HG02759 (cell line): ENCODE measurements at regions not wholly inside any gene's neighbourhood (a gene's known extent, or its start where the extent isn't known, plus 50 kb on each side); places are given as distances from the start of the nearest gene placed in this dataset.

Source experiments
- ATAC-seq: cut with Tn5 transposase; IDR thresholded peaks from one replicate; pipeline ENCODE4 v1.9.1; 2021; ENCODE audit warnings: mild to moderate bottlenecking, moderate library complexity; ENCODE audit not compliant: unreplicated experiment

DNA sequence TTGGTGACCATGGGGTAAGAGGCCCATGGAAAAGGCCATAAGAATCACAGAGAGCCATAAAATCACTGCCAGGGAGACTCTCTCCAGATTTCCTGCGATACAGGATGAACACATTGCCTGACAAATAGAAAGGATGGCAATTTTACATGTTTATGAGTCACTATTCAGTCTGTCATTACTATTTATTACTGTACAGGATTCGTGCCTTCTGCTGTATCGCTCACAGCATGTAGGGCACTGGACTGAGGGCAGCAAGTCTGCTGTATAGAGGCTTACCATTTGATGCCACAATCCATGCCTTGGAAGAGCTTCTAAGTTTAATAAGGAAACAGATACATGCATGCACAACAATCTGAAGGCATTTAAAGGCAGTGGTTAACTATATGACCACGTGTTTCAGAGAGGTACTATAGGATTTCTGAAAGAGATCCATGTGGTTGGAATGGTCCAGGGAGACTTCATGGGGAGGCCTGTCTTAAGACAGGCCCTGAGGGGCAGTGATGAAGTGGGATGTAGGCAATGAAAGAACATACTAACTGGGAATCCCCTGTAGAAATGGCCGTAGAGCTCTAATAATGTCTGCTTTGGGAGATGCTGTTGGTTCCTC lies 702.4 kb upstream of the RAB6C start:
- no peak for ATAC-seq

DNA sequence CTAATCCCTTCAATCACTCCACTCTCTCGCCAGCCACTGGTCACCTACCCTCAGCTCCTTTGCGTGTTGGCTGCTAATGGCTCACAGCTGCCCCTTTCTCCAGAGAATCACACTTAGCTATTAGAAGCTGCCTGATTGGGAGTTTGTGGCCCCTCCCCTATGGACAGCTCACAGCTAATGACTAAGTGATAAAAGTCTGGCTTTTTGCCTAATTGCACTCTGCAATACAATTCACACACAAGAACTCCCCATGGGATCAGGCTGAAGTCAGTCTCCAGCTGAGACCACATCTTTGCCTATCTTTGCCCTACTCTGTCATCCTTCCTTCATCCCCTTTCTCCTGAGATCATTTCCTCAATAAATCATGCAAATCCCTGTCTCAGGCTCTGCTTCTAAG lies 701.9 kb upstream of the RAB6C start:
- no peak for ATAC-seq

DNA sequence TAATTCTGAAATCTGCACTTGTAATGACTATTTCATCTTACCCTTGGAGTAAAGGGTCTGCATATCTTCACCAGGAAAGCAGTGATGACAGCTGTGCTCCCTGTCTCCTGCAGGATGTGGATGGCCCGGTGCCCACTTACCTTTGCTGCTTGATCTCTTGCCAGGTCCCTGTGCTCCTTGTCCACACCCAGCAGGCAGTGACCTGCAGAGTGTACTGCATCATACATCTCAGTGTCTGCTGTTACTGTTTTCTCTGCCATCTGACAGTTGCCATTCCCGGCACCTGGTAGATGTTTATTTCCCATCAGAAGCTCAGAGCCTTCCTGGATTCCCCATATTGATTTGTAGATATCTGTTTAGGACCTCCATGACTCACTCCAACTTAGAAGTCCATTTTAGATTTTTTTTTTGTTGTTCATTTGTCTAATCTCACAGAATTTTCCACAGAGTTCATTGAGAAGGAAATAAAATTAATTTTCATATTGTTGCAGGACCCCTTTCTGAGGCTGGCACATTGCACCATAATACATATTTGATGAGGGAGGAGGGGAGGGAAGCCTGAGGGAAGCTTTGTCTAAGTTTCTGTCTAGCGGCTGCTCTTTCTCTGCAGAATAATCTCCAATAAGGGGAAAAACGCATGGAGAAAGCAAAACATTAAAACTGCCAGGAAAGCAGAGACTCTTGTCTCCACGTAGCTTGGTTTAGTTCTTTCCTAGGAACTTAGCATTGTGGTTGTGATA lies 697.5 kb upstream of the RAB6C start:
- no peak for ATAC-seq

DNA sequence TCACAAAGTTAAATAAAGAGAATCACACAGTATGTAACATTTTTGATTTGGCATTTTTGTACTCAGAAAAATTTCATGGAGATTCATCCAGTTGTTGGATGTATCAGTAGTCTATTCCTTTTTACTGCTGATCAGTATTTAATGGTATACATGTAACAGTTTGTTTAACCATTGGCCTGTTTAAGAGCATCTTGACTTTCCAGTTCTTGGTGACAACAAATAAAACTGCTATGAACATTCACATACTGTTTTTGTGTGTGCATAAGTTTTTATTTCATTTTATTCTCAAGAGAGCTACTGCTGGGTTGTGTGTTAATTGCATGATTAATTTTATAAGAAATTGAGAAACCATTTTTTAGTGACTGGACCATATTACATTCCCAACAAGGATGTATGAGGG lies 694.5 kb upstream of the RAB6C start:
- no peak for ATAC-seq

DNA sequence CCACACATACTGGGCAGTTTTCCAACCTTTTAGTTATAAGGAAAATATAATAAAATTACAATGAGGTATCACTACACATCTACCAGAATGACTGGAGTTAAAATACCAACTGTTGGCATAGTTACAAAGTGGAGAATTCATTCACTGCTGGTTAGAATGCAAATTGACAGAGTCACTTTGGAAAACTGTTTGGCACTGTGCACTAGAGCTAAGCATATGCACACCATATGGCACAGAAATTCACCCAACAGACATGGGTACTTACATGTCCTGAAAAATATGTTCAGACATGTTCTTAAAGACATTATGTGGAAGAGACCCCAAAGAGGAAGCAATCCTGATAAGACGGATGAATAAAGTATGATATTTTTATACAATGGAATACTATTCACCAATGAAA lies 686.1 kb upstream of the RAB6C start:
- no peak for ATAC-seq

DNA sequence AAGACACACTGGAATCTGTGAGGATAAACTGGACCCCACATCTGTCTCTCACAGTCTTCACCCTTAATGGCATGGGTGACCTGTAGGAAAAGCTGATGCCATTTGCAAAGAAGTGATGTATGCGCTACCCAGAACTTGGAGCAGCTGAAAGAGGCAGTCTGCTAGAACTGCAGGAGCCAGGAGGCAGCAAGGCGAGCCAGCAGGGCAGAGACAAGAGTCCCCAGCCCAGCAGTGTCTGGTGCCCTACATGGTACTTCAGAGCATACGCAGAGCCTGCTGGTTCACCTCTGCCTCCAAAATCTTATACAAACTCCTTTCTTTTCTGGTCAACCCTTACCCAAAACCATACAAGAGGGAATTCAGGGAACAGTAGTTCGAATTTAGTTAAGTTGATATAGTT lies 683.1 kb upstream of the RAB6C start:
- ATAC-seq = no peak

DNA sequence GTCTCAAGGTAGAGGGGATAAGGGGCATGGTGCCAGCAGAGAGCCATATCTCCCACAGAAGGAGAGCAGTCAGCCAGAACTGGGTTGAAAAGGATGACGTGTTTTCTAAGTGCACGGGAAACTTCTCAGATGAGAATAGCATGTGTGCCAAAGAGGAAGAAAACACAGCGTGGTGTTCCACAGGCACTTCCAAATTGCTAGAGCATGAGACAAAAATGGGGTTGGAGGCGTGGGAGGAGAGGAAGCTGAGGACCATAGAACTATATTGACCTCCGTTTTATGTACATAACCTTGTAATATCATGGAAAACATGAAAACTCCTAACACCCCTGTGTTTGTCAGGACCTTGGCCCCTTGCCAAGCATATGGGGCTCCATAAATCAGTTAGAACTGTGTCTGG lies 682.7 kb upstream of the RAB6C start:
- no peak for ATAC-seq

DNA sequence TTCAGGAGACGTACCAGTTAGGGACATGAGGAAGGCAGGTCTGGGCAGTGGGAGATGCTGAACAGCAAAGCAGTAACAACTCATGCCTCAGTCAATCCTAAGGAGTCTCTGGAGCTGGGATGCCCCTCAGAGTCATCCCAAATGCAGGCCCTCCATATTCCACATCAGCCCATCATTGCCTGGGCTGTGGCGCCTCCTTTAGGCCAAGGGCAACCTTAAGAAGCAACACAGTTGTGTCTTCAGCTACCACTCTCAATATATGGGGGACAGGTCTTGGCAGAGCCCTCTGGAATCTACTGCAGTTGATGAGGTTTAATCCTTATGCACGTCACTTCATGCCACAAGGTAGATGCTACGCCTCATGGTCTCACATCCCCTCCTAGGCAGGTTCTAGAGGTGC lies 682.0 kb upstream of the RAB6C start:
- no peak for ATAC-seq

DNA sequence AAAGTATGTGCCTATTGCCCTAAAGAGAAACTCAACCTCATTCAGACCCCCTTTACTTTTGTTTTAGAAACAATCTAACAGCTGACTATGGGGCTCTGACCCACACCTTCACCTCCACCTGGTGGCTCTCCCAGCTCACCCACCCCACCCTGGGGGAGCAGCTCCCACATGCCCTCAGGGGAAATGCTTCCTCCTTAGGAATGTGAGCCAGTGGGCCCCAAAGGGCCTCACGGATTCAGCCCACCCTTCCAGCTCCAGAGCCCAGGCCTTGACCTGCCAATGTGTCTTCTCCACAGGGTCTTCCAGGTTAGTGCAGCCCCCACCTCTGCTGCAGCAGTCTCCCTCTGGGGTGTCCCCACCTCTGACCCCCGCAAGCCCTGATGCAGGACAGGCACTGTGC lies 680.1 kb upstream of the RAB6C start:
- ATAC-seq = no peak

DNA sequence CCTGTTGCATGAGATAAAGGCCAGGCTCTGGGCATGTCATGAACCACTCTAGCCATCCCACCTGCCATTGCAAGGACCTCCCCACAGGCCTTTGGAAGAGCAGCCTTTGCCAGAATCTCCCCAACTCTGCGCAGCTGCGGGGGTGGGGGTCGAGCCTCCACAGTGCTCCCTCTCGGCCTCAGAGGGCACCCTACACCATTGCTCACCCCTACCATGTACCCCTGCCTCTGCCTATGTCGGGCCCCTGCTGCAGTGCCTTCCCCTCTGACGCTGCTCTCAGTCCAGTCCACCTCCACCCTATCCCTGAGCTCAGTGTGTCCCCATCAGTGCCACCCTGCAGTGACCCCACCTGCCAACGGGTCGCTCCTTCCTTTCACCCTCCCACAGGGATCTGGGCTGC lies 679.7 kb upstream of the RAB6C start:
- ATAC-seq = no peak

DNA sequence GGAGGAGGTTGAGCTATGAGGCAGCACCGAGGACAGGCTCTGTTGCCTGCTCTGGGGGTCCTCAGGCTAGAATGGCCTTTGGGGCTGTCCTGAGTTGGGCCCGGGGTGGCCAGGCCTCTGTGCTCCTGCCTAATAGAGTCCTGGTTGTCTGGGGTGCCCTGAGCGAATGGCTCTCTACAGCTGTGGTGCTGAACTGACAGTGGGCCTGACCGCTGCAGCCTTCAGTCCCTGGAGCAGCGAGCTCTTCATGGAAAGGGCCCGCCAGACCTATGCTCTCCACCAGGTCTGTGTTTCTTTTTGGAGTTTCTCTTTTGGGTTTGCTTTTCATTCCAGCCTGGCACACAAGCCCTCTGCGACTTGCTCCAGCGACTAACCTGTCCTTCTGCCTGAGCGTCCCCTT lies 679.0 kb upstream of the RAB6C start:
- ATAC-seq = no peak

DNA sequence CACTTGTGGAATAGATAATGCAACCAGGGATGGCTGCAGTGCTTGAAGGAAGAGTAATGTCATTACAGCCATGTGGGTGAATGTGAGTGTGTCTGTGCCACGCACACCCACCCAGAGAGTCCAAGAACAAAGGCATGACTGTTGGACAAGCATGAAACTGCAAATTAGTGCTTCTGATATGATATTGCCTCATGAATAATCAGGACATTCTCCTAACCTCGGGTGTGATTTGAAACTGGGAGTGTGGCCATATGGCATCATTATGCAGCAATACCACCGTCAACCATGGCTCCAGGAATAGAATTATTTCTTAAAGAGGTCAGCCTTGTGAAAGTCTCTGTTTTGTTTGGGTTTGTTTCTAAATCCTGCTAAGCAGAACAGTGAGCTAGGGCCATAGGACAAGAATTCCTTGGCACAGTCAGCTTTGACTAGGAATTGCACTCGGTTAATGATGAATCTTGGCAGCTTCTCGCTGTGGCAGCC lies 678.0 kb upstream of the RAB6C start:
- ATAC-seq = no peak

DNA sequence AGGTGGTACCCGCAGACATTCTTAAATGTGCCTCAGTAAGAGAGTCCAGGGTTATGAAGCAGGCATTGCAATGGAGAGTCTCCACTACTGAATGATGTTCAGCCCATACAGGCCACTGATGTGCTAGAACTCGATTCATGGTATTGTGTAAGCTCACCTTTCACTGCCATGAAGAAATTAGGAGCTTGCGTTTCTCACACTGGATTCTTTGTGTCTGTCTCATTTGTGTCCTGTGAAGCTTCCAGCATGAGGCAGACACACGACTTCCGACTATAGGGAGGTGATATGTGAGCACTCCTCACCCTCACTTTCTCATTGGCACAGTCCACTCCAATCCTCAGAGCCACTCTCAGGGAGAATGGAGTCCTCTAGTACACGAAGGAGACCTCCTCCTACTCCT lies 677.4 kb upstream of the RAB6C start:
- no peak for ATAC-seq

DNA sequence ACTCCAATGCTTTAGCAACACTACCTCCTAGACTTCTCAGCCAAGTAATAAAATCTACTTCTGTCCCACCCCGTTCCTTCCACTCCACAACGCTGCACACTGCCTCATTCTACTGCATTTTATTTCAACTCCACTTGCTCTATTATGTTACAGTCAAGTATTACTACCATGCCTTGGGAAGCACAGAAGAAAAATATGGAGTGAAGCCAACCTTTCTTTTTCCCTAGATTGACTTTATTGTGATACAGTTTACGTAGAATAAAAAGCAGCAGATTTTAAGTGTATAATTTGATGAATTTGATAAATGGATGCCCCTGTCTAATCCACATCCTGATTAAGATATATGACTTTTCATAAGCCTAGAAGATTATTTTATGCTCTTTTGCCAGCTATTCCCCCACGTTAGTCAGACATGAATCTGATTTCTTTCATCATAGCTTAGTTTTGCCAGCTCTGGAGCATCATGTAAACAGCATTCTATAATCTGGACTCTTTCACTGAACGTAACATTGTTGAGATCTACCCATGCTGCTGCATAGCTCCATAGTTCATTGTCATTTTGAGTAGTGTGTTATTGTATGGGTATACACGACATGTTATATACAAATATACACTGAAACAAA lies 676.8 kb upstream of the RAB6C start:
- no peak for ATAC-seq

DNA sequence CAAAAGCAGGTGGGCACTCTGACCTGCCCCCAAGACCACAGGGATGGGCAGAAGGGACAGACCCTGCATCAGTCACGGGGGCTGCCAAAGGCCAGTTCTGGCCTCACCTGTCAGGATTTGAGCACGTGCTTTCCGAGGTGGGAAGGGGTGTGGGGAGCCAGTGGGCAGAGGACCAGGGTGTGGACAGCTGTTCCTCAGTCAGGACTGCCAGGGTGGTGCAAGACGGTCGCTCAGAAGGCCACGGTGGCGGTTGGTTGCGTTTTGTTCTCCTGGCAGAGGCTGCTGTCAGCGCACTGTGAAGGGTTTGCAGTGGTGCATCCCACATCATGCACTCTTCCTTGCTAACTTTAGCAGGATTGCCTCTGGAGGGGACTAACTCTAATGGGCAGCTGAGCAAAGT lies 665.3 kb upstream of the RAB6C start:
- ATAC-seq = no peak

DNA sequence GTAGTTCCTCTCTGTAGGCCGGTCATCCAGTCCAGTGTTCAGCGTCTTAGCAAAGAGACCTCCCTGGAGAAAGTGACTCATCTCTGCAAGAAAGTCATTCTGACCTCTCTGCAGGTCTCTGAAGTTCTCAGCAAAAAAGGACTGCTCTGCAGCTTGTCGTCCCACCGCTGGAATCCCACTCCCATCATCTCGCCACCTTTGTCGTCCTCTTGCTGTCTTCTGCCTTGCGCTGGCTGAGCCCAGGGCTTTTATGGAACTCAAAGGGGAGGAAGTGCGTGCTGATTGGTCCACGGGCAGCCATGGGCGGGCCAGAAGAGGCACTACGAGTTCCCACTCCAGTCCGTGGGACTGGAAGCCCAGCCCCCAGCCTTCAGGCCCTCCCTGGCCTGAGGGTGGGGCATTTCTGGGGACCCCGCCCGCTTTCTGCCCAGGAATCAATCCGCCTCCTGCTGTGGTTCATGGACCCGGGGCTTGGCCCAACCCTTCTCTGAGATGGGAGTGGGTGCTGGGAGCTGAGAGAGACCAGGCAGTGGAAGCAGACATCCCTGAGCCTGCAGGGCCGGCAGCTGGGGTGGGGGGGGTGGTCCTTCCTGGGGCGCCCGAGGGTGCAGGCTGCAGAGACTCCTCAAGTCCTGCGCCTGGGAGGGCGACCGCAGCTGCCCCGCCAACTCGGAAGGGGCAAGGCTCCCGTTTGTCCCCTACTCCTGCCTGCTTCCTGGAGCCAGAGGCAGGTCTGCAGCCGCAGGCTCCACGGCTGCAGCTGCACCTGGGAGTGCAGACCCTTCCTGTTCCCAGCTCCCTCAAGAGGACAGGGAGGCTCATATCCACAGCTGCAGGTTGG lies 660.7 kb upstream of the RAB6C start:
- ATAC-seq = no peak

DNA sequence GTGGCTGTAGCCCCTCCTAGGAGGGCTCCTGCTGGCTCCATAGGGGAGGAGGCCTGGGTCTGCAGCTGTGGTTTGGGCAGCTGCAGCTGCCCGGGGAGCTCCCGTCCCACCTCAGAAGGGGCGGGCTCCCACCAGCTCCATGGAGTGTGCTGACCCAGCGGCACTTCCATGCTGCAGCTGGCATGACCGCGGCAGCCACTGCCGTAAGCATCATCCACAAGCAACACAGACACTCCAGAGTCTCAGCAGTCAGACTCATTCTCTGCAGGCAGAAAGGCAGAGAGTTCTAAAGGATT lies 660.1 kb upstream of the RAB6C start:
- no peak for ATAC-seq

DNA sequence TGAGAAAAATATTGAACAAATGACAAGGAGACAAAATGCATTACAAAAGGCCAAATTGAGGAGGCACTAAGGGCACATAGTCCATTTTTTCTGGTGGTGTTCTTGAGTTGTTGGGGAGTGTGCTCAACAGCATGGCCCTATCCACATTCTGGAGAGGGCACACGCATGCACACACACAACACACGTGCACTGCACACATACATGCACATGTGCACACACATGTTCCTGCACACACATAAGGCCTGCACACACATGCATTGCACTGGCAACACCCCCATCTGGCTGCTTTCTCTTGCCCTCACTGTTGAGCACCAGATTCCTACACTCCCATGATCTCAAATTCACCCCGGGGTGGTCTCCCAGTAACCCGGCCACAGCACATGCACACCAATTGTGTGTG lies 659.2 kb upstream of the RAB6C start:
- ATAC-seq = no peak

DNA sequence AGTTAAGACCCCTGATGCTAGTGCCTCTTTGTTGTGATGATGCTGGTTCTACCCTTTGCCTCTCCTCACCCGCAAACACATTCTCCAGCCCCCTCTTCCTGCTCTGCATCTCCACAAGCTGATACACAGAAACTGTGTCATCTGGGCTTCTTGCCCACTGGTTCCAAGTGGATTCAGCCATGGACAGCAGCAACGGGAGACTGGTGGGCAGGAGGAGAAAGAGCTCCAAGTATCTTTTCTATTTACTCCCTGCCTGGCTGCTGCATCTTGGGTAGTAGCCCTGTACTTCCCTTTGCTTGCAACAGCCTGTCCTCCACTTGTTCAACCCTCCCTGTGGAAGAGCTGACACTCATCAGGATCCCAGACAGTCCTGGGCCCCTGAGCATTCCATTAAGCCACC lies 655.1 kb upstream of the RAB6C start:
- ATAC-seq = no peak

DNA sequence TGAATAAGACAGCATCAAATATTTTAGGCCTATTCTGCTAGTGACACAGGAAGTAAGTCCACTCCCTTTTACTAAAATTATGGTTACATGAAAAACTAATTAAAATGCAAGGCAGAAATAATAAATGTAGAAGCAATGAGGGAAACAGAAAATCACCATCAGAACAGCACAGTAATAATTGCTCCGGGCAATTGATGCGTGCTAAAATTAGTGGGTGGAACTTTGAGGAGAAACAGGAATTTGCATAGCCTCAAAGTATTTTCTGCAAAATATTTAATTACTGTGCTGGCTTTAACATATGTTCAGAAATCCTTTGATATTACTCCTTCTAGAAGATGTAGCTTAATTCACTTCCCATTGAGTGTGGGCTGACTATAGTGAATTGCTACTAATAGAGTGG lies 654.3 kb upstream of the RAB6C start:
- no peak for ATAC-seq

DNA sequence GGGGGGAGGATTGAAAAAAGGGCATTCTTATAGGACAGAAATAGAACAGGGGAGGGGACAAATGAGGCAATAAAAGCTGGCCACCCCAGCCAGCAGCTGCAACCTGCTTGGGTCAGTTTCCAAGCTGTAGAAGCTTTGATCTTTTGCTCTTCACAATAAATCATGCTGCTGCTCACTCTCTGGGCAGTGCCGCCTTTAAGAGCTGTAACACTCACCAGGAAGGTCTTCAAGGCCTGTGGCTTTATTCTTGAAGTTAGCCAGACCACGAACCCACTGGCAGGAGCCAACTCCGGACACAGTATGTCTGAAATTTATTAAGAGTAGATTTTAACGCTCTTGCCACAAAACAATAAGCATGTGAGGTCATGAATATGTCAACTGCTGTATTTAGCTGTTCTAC lies 649.9 kb upstream of the RAB6C start:
- no peak for ATAC-seq

DNA sequence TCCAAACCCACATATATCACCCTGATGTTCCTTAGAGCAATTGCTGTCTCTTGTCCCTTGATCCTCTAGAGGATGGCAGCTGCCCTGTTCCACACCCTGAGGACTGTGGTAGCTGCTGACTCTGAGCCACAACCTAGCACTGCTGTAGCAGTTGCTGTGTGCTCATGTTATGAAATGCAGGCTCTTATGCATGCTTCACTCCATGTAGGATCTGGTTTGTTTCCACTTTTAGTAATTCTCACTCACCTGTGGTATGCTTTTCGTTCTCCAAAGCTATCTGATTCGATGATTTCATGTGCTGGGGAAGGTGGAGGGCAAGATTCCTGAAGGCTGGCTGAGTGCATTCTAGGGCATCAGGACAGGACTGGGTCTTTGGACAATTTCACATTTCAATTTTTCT lies 649.0 kb upstream of the RAB6C start:
- ATAC-seq = no peak
